ENCODE measurements at regions not wholly inside any gene's neighbourhood (a gene's known extent, or its start where the extent isn't known, plus 50 kb on each side); places are given as distances from the start of the nearest gene placed in this dataset.
"Not testable (repeated sequence)": the region's sequence is repeated elsewhere in the genome, so short reads cannot be mapped to it uniquely, and the experiment has no call there.

- not testable (repeated sequence) for ATAC-seq (replicated peaks in 1 of 2); H3K4me1 Mint-ChIP-seq (ENCODE audit: low read depth); H3K27me3 Mint-ChIP-seq (ENCODE audit: low read depth); H3K4me3 Mint-ChIP-seq; H3K9me3 Mint-ChIP-seq; H3K36me3 Mint-ChIP-seq (ENCODE audit: insufficient read depth in 2 of 2); H3K27ac Mint-ChIP-seq; DNase-seq
Measured at GRCh38 chr5:118462276-118462675, 526.1 kb downstream of the DTWD2 start.

GRCh38 chr5:118461436-118461835 lies 526.9 kb downstream of the DTWD2 start:
- H3K9me3 Mint-ChIP-seq = no peaks in the 10 kb centered on the region
- no peak overlapping the region for H3K4me3 Mint-ChIP-seq
- H3K27me3 Mint-ChIP-seq (ENCODE audit: low read depth) = no peaks in the 10 kb centered on the region
- no peak overlapping the region for H3K27ac Mint-ChIP-seq
- DNase-seq (no peak), ATAC-seq (replicated peaks in 1 of 2) (no peak)
- no peaks in the 10 kb centered on the region for H3K36me3 Mint-ChIP-seq (ENCODE audit: insufficient read depth in 2 of 2)
- no peaks in the 10 kb centered on the region for H3K4me1 Mint-ChIP-seq (ENCODE audit: low read depth)

- Mint-ChIP-seq H3K36me3 (ENCODE audit: insufficient read depth in 2 of 2) (no peaks in the 10 kb centered on the region), H3K9me3 (no peaks in the 10 kb centered on the region), H3K4me3 (no peak overlapping the region), H3K4me1 (ENCODE audit: low read depth) (no peaks in the 10 kb centered on the region), H3K27me3 (ENCODE audit: low read depth) (no peaks in the 10 kb centered on the region), H3K27ac (no peak overlapping the region)
- DNase-seq (no peak), ATAC-seq (replicated peaks in 1 of 2) (no peak)
Measured at GRCh38 chr5:118459490-118459889, 528.9 kb downstream of the DTWD2 start.

- Mint-ChIP-seq H3K27ac (no peak overlapping the region), H3K4me3 (no peak overlapping the region), H3K9me3 (no peaks in the 10 kb centered on the region), H3K4me1 (ENCODE audit: low read depth) (no peaks in the 10 kb centered on the region), H3K27me3 (ENCODE audit: low read depth) (no peaks in the 10 kb centered on the region), H3K36me3 (ENCODE audit: insufficient read depth in 2 of 2) (no peaks in the 10 kb centered on the region)
- ATAC-seq (replicated peaks in 1 of 2) (no peak), DNase-seq (no peak)
Measured at GRCh38 chr5:118456085-118456484, 532.3 kb downstream of the DTWD2 start.

- ATAC-seq (replicated peaks in 1 of 2) (no peak), DNase-seq (no peak)
- Mint-ChIP-seq H3K36me3 (ENCODE audit: insufficient read depth in 2 of 2) (no peaks in the 10 kb centered on the region), H3K9me3 (no peaks in the 10 kb centered on the region), H3K4me1 (ENCODE audit: low read depth) (no peaks in the 10 kb centered on the region), H3K27ac (no peak overlapping the region), H3K27me3 (ENCODE audit: low read depth) (no peaks in the 10 kb centered on the region), H3K4me3 (no peak overlapping the region)
Measured at GRCh38 chr5:118451697-118452247, 536.6 kb downstream of the DTWD2 start.

GRCh38 chr5:118450554-118451332 lies 537.6 kb downstream of the DTWD2 start:
- H3K4me1 Mint-ChIP-seq (ENCODE audit: low read depth) = no peaks in the 10 kb centered on the region
- H3K27ac Mint-ChIP-seq = no peak overlapping the region
- H3K9me3 Mint-ChIP-seq = no peaks in the 10 kb centered on the region
- H3K4me3 Mint-ChIP-seq = no peak overlapping the region
- H3K27me3 Mint-ChIP-seq (ENCODE audit: low read depth) = no peaks in the 10 kb centered on the region
- no peaks in the 10 kb centered on the region for H3K36me3 Mint-ChIP-seq (ENCODE audit: insufficient read depth in 2 of 2)
- DNase-seq (no peak), ATAC-seq (replicated peaks in 1 of 2) (no peak)

- no peaks in the 10 kb centered on the region for H3K36me3 Mint-ChIP-seq (ENCODE audit: insufficient read depth in 2 of 2)
- no peak overlapping the region for H3K4me3 Mint-ChIP-seq
- no peaks in the 10 kb centered on the region for H3K27me3 Mint-ChIP-seq (ENCODE audit: low read depth)
- DNase-seq (no peak), ATAC-seq (replicated peaks in 1 of 2) (no peak)
- H3K4me1 Mint-ChIP-seq (ENCODE audit: low read depth) = no peaks in the 10 kb centered on the region
- no peaks in the 10 kb centered on the region for H3K9me3 Mint-ChIP-seq
- no peak overlapping the region for H3K27ac Mint-ChIP-seq
Measured at GRCh38 chr5:118447350-118447749, 541.0 kb downstream of the DTWD2 start.

GRCh38 chr5:118441956-118442355 lies 546.4 kb downstream of the DTWD2 start:
- no peak for DNase-seq
- Mint-ChIP-seq H3K27me3 (ENCODE audit: low read depth) (no peaks in the 10 kb centered on the region), H3K27ac (no peak overlapping the region), H3K36me3 (ENCODE audit: insufficient read depth in 2 of 2) (no peaks in the 10 kb centered on the region), H3K4me1 (ENCODE audit: low read depth) (no peaks in the 10 kb centered on the region), H3K4me3 (no peak overlapping the region), H3K9me3 (no peaks in the 10 kb centered on the region)
- ATAC-seq (replicated peaks in 1 of 2) = no peak

- Mint-ChIP-seq H3K36me3 (ENCODE audit: insufficient read depth in 2 of 2) (no peaks in the 10 kb centered on the region), H3K9me3 (no peaks in the 10 kb centered on the region), H3K4me3 (no peak overlapping the region), H3K27me3 (ENCODE audit: low read depth) (no peaks in the 10 kb centered on the region), H3K4me1 (ENCODE audit: low read depth) (no peaks in the 10 kb centered on the region), H3K27ac (no peak overlapping the region)
- DNase-seq (no peak), ATAC-seq (replicated peaks in 1 of 2) (no peak)
Measured at GRCh38 chr5:118441034-118441433, 547.3 kb downstream of the DTWD2 start.

GRCh38 chr5:118440496-118440895 lies 547.9 kb downstream of the DTWD2 start:
- H3K4me1 Mint-ChIP-seq (ENCODE audit: low read depth) = no peaks in the 10 kb centered on the region
- H3K9me3 Mint-ChIP-seq = no peaks in the 10 kb centered on the region
- H3K4me3 Mint-ChIP-seq = no peak overlapping the region
- no peak overlapping the region for H3K27ac Mint-ChIP-seq
- H3K27me3 Mint-ChIP-seq (ENCODE audit: low read depth) = no peaks in the 10 kb centered on the region
- H3K36me3 Mint-ChIP-seq (ENCODE audit: insufficient read depth in 2 of 2) = no peaks in the 10 kb centered on the region
- DNase-seq (no peak), ATAC-seq (replicated peaks in 1 of 2) (no peak)

GRCh38 chr5:118439831-118440230 lies 548.5 kb downstream of the DTWD2 start:
- ATAC-seq (replicated peaks in 1 of 2) = no peak
- H3K27ac Mint-ChIP-seq = no peak overlapping the region
- no peak for DNase-seq
- H3K9me3 Mint-ChIP-seq = no peaks in the 10 kb centered on the region
- H3K36me3 Mint-ChIP-seq (ENCODE audit: insufficient read depth in 2 of 2) = no peaks in the 10 kb centered on the region
- H3K27me3 Mint-ChIP-seq (ENCODE audit: low read depth) = no peaks in the 10 kb centered on the region
- no peaks in the 10 kb centered on the region for H3K4me1 Mint-ChIP-seq (ENCODE audit: low read depth)
- no peak overlapping the region for H3K4me3 Mint-ChIP-seq

- Mint-ChIP-seq H3K4me1 (ENCODE audit: low read depth) (no peaks in the 10 kb centered on the region), H3K27me3 (ENCODE audit: low read depth) (no peaks in the 10 kb centered on the region), H3K4me3 (no peak overlapping the region), H3K27ac (no peak overlapping the region), H3K9me3 (no peaks in the 10 kb centered on the region), H3K36me3 (ENCODE audit: insufficient read depth in 2 of 2) (no peaks in the 10 kb centered on the region)
- ATAC-seq (replicated peaks in 1 of 2) (no peak), DNase-seq (no peak)
Measured at GRCh38 chr5:118435131-118435530, 553.2 kb downstream of the DTWD2 start.

- no peak for ATAC-seq (replicated peaks in 1 of 2)
- Mint-ChIP-seq H3K9me3 (no peaks in the 10 kb centered on the region), H3K4me1 (ENCODE audit: low read depth) (no peaks in the 10 kb centered on the region), H3K36me3 (ENCODE audit: insufficient read depth in 2 of 2) (no peaks in the 10 kb centered on the region), H3K27me3 (ENCODE audit: low read depth) (no peaks in the 10 kb centered on the region), H3K27ac (no peak overlapping the region), H3K4me3 (no peak overlapping the region)
- no peak for DNase-seq
Measured at GRCh38 chr5:118434522-118434921, 553.8 kb downstream of the DTWD2 start.

GRCh38 chr5:118430076-118430475 lies 558.3 kb downstream of the DTWD2 start:
- no peaks in the 10 kb centered on the region for H3K4me1 Mint-ChIP-seq (ENCODE audit: low read depth)
- ATAC-seq (replicated peaks in 1 of 2) (no peak), DNase-seq (no peak)
- H3K4me3 Mint-ChIP-seq = no peak overlapping the region
- H3K27ac Mint-ChIP-seq = no peak overlapping the region
- no peaks in the 10 kb centered on the region for H3K36me3 Mint-ChIP-seq (ENCODE audit: insufficient read depth in 2 of 2)
- H3K9me3 Mint-ChIP-seq = peaks cover 0 to 3% of the 10 kb centered on the region in 2 donors
- no peaks in the 10 kb centered on the region for H3K27me3 Mint-ChIP-seq (ENCODE audit: low read depth)

Measured in activated T-cell treated with anti-CD3 and anti-CD28 coated beads, Interleukin-2, amount 50 U/mL, for 72 hours (primary cell).